ENCODE measurements at regions not wholly inside any gene's neighbourhood (a gene's known extent, or its start where the extent isn't known, plus 50 kb on each side); places are given as distances from the start of the nearest gene placed in this dataset.

GRCh38 chr13:67318398-67318797 lies 88.3 kb upstream of the PCDH9 start:
- no peak overlapping the region for H2BK120ac ChIP-seq (replicated peaks; ENCODE audit: low read depth, low read length)
- H3K14ac ChIP-seq (ENCODE audit: insufficient read length), result no peak overlapping the region
- no peak overlapping the region for H2AFZ ChIP-seq (ENCODE audit: low read length)
- H4K5ac ChIP-seq (ENCODE audit: insufficient read length, low read depth, low read length), result no peak overlapping the region
- H3K79me1 ChIP-seq (ENCODE audit: low read depth, low read length), result no peaks in the 10 kb centered on the region
- H2BK12ac ChIP-seq (ENCODE audit: low read depth, low read length), result no peak overlapping the region
- H3K79me2 ChIP-seq (ENCODE audit: control insufficient read depth in 1 of 2, insufficient read depth in 2 of 2, low read length in 2 of 2), result no peaks in the 10 kb centered on the region
- H3K18ac ChIP-seq (ENCODE audit: extremely low read depth, low read length), result no peak overlapping the region
- CTCF ChIA-PET (ENCODE audit: partially characterized antibody), result no interaction called here
- H3K23ac ChIP-seq (ENCODE audit: insufficient read length), result no peak overlapping the region
- H4K20me1 ChIP-seq (replicated peaks in 1 of 2; ENCODE audit: control insufficient read depth in 1 of 2, insufficient read depth in 2 of 2, low read length in 2 of 2), result no peaks in the 10 kb centered on the region
- no peak overlapping the region for H2BK20ac ChIP-seq (ENCODE audit: low read length)
- H2BK5ac ChIP-seq (ENCODE audit: low read depth, low read length), result no peak overlapping the region
- no peak overlapping the region for H3K9ac ChIP-seq (replicated peaks in 1 of 4; ENCODE audit: extremely low read depth in 1 of 4, low read depth in 3 of 4, low read length in 3 of 4)
- no peak overlapping the region for H3K56ac ChIP-seq (replicated peaks; ENCODE audit: insufficient read length, low read depth, low read length)
- no peaks in the 10 kb centered on the region for H3K23me2 ChIP-seq (ENCODE audit: low read depth, low read length)
- no peak overlapping the region for H2AK5ac ChIP-seq (ENCODE audit: low read depth, low read length)
- H3K4ac ChIP-seq (replicated peaks; ENCODE audit: insufficient read length, low read depth, low read length), result no peak overlapping the region
- H3K27me3 ChIP-seq (replicated peaks in 1 of 4; ENCODE audit: control insufficient read depth in 3 of 4, extremely low read depth in 1 of 4, insufficient read depth in 3 of 4, low read length in 3 of 4), result no peaks in the 10 kb centered on the region
- H3K9me3 ChIP-seq (ENCODE audit: insufficient read depth in 2 of 2, low read depth in 1 of 2, low read length in 1 of 2), result no peaks in the 10 kb centered on the region
- no peak overlapping the region for H4K8ac ChIP-seq (ENCODE audit: extremely low read depth, insufficient read depth, low read length)
- H3K36me3 ChIP-seq (ENCODE audit: control insufficient read depth in 2 of 4, insufficient read depth in 4 of 4, low read length in 3 of 4), result no peaks in the 10 kb centered on the region
- no peak overlapping the region for H3K4me3 ChIP-seq (ENCODE audit: extremely low read depth in 1 of 4, insufficient read depth in 2 of 4, low read depth in 3 of 4, low read length in 4 of 4)
- POLR2A ChIA-PET (ENCODE audit: partially characterized antibody), result no interaction called here
- H4K91ac ChIP-seq (replicated peaks; ENCODE audit: insufficient read length, low read length), result no peak overlapping the region
- no peak for DNase-seq (ENCODE audit: low read depth in 1 of 2, low spot score in 2 of 2)
- H3K4me1 ChIP-seq (replicated peaks in 1 of 4; ENCODE audit: control insufficient read depth in 3 of 4, insufficient read depth in 4 of 4, low read length in 3 of 4), result no peaks in the 10 kb centered on the region
- H2BK15ac ChIP-seq (ENCODE audit: low read length), result no peak overlapping the region
- no peak overlapping the region for H3K4me2 ChIP-seq (ENCODE audit: insufficient read depth in 1 of 2, low read depth in 2 of 2, low read length in 2 of 2)
- no peak overlapping the region for H3K27ac ChIP-seq (ENCODE audit: low read depth, low read length)
- no peak for FAIRE-seq
- TF ChIP-seq TEAD4 (IDR thresholded peaks at IDR 0.05; ENCODE audit: low read depth, low read length), result no peak
- no peak for TF ChIP-seq BCL11A (IDR thresholded peaks at IDR 0.05; ENCODE audit: low read depth in 2 of 2, low read length in 2 of 2)
- TF ChIP-seq PHF8 (conservative IDR thresholded peaks at IDR 0.05; ENCODE audit: low read depth, low read length), result no peak
- TF ChIP-seq E2F6 (IDR thresholded peaks at IDR 0.05), result no peak
- TF ChIP-seq POLR2A (IDR thresholded peaks at IDR 0.05; ENCODE audit: control extremely low read depth in 1 of 2, low read depth in 2 of 2, low read length in 2 of 2), result no peak
- no peak for TF ChIP-seq CBX5 (IDR thresholded peaks at IDR 0.05; ENCODE audit: low read depth, low read length)
- TF ChIP-seq USF2 (IDR thresholded peaks at IDR 0.05; ENCODE audit: low read length), result no peak
- no peak for TF ChIP-seq TAF1 (IDR thresholded peaks at IDR 0.05; ENCODE audit: low read depth, low read length)
- TF ChIP-seq EGR1 (IDR thresholded peaks at IDR 0.05; ENCODE audit: borderline replicate concordance, low read depth, low read length), result no peak
- TF ChIP-seq CTCF (IDR thresholded peaks at IDR 0.05; ENCODE audit: control extremely low read depth in 1 of 3, insufficient read depth in 1 of 3, low read depth in 1 of 3, low read length in 3 of 3), result no peak

All from H1 (cell line).